NB4 (cell line): ENCODE measurements at regions not wholly inside any gene's neighbourhood (a gene's known extent, or its start where the extent isn't known, plus 50 kb on each side); places are given as distances from the start of the nearest gene placed in this dataset.

ENCODE experiments used
- CTCF ChIP-seq: IDR thresholded peaks from one replicate; pipeline ENCODE4 v1.5.1; 2012; ENCODE audit warnings: low read depth, low read length
- MAX ChIP-seq: IDR thresholded peaks from 2 replicates; pipeline ENCODE4 v1.6.1; 2011; ENCODE audit warnings: low read depth, low read length
- MYC ChIP-seq: IDR thresholded peaks from 2 replicates; pipeline ENCODE4 v1.6.1; 2011; ENCODE audit warnings: low read depth, low read length
- POLR2A ChIP-seq: IDR thresholded peaks from 2 replicates; pipeline ENCODE4 v1.6.1; 2011; ENCODE audit warnings: mild to moderate bottlenecking; ENCODE audit not compliant: insufficient read length; ENCODE audit errors: extremely low read depth

GRCh38 chr21:24436236-24436635 lies 1171.0 kb downstream of the MRPL39 start:
- no peak for TF ChIP-seq CTCF
- no peak for TF ChIP-seq POLR2A
- TF ChIP-seq MAX: no peak
- no peak for TF ChIP-seq MYC
